Caco-2 (cell line): ENCODE measurements at regions not wholly inside any gene's neighbourhood (a gene's known extent, or its start where the extent isn't known, plus 50 kb on each side); places are given as distances from the start of the nearest gene placed in this dataset.

Experiments
- BruUV-seq: library from RNA; stranded (reverse); fragments of 400-500 nt; replicated peaks from 2 replicates; lab custom pipeline; 2021; lab: Mats Ljungman, UMichigan
- CTCF ChIA-PET: fragments of 300-600 bp; sonication (Branson Sonifier 250); formaldehyde crosslinking; loops from one replicate; lab custom pipeline; 2022; ENCODE audit warnings: antibody characterized with exemption; lab: Charles Lee
- POLR2A ChIA-PET: fragments of 300-600 bp; sonication (Branson Sonifier 250); formaldehyde crosslinking; loops from one replicate; lab custom pipeline; 2022; ENCODE audit warnings: antibody characterized with exemption; lab: Charles Lee
- DNase-seq, 2 experiments: peaks; one replicate each; pipeline versions ENCODE4 v3.0.0 to v3.0.0-alpha.2; 2020 to 2022
- H3K27me3 ChIP-seq: replicated peaks from 2 replicates; pipeline ENCODE4 v1.6.0; 2011; ENCODE audit warnings: low read length; ENCODE audit not compliant: control insufficient read depth, insufficient read depth
- H3K36me3 ChIP-seq: 2 replicates; pipeline ENCODE4 v1.5.1; 2011; ENCODE audit warnings: low read length; ENCODE audit not compliant: control insufficient read depth, insufficient read depth
- H3K4me1 ChIP-seq: fragments of 250-450 bp; sonication (Bioruptor Pico); 2 replicates; pipeline ENCODE4 v1.5.1; 2020; ENCODE audit warnings: mild to moderate bottlenecking
- H3K4me3 ChIP-seq: 2 replicates; pipeline ENCODE4 v1.5.1; 2011; ENCODE audit warnings: low read depth, mild to moderate bottlenecking, control low read depth, low read length
- H3K9me3 ChIP-seq: fragments of 250-450 bp; sonication (Bioruptor Pico); 2 replicates; pipeline ENCODE4 v1.5.1; 2020; ENCODE audit warnings: mild to moderate bottlenecking, moderate library complexity
- H3K27ac Mint-ChIP-seq: one replicate; pipeline ENCODE4 v1.8.0; 2022; ENCODE audit warnings: mixed read lengths; ENCODE audit not compliant: unreplicated experiment
- H3K27me3 Mint-ChIP-seq: one replicate; pipeline ENCODE4 v1.8.0; 2022; ENCODE audit warnings: mixed read lengths; ENCODE audit not compliant: insufficient read depth, unreplicated experiment
- H3K36me3 Mint-ChIP-seq: one replicate; pipeline ENCODE4 v1.8.0; 2022; ENCODE audit warnings: mild to moderate bottlenecking, mixed read lengths; ENCODE audit not compliant: insufficient read depth, unreplicated experiment
- H3K4me1 Mint-ChIP-seq: one replicate; pipeline ENCODE4 v1.8.0; 2022; ENCODE audit warnings: low read depth, mixed read lengths; ENCODE audit not compliant: unreplicated experiment
- H3K4me3 Mint-ChIP-seq: one replicate; pipeline ENCODE4 v1.8.0; 2022; ENCODE audit warnings: mild to moderate bottlenecking, moderate library complexity, mixed read lengths; ENCODE audit not compliant: unreplicated experiment
- H3K9me3 Mint-ChIP-seq: one replicate; pipeline ENCODE4 v1.8.0; 2022; ENCODE audit warnings: mixed read lengths; ENCODE audit not compliant: unreplicated experiment
- CTCF ChIP-seq, 2 experiments: fragments of 200-600 bp in 1 of 2; IDR thresholded peaks; 1 replicate in 1 of 2; 2 replicates in 1 of 2; pipeline versions ENCODE4 v1.5.1 to v1.8.0; 2011 to 2022; ENCODE audit warnings: antibody characterized with exemption in 1 of 2, control low read depth in 1 of 2, inconsistent platforms in 1 of 2, low read depth in 1 of 2, low read length in 1 of 2, mild to moderate bottlenecking in 1 of 2, moderate library complexity in 1 of 2; ENCODE audit not compliant: insufficient read depth in 1 of 2, severe bottlenecking in 1 of 2, unreplicated experiment in 1 of 2
- intact Hi-C: fragments of 100-400 bp; cut with micrococcal nuclease; formaldehyde crosslinking; loops from one replicate; pipeline ENCODE4 v1.10.0; 2022; ENCODE audit not compliant: unreplicated experiment

- ChIA-PET POLR2A (no interaction called here), CTCF (no interaction called here)
- no peaks in the 10 kb centered on the region for H3K9me3 ChIP-seq
- DNase-seq: no peak
- no TSS peak for BruUV-seq
- intact Hi-C loops: no loop called here
- peaks cover 16% of the 10 kb centered on the region for H3K4me1 ChIP-seq
- Mint-ChIP-seq H3K4me3 (no peak overlapping the region), H3K9me3 (no peaks in the 10 kb centered on the region), H3K36me3 (no peaks in the 10 kb centered on the region), H3K27me3 (peaks cover 4% of the 10 kb centered on the region), H3K27ac (no peak overlapping the region), H3K4me1 (peaks cover 7% of the 10 kb centered on the region)
- no peaks in the 10 kb centered on the region for H3K27me3 ChIP-seq
- no peaks in the 10 kb centered on the region for H3K36me3 ChIP-seq
- no peak for TF ChIP-seq CTCF (IDR thresholded peaks at IDR 0.05; ENCODE audit: insufficient read depth in 1 of 2, low read depth in 1 of 2, low read length in 1 of 2, severe bottlenecking in 1 of 2, unreplicated experiment in 1 of 2)
- no peak overlapping the region for H3K4me3 ChIP-seq
These were observed 470.5 kb downstream of the MIAT start for GRCh38 chr22:27127911-27128310.

- H3K4me3 ChIP-seq: no peak overlapping the region
- H3K9me3 ChIP-seq: no peaks in the 10 kb centered on the region
- Mint-ChIP-seq H3K4me1 (peaks cover 7% of the 10 kb centered on the region), H3K9me3 (no peaks in the 10 kb centered on the region), H3K4me3 (no peak overlapping the region), H3K36me3 (no peaks in the 10 kb centered on the region), H3K27ac (no peak overlapping the region), H3K27me3 (peaks cover 4% of the 10 kb centered on the region)
- POLR2A ChIA-PET: no interaction called here
- peaks cover 16% of the 10 kb centered on the region for H3K4me1 ChIP-seq
- intact Hi-C loops: no loop called here
- CTCF ChIA-PET: no interaction called here
- H3K36me3 ChIP-seq: no peaks in the 10 kb centered on the region
- no TSS peak for BruUV-seq
- H3K27me3 ChIP-seq: no peaks in the 10 kb centered on the region
- TF ChIP-seq CTCF (IDR thresholded peaks at IDR 0.05; ENCODE audit: insufficient read depth in 1 of 2, low read depth in 1 of 2, low read length in 1 of 2, severe bottlenecking in 1 of 2, unreplicated experiment in 1 of 2): no peak
- DNase-seq: no peak
These were observed 471.2 kb downstream of the MIAT start for GRCh38 chr22:27128461-27129085.

- intact Hi-C loops: no loop called here
- no peak for TF ChIP-seq CTCF (IDR thresholded peaks at IDR 0.05; ENCODE audit: insufficient read depth in 1 of 2, low read depth in 1 of 2, low read length in 1 of 2, severe bottlenecking in 1 of 2, unreplicated experiment in 1 of 2)
- BruUV-seq: no TSS peak
- H3K9me3 Mint-ChIP-seq: no peaks in the 10 kb centered on the region
- no peak for DNase-seq
- H3K36me3 ChIP-seq: no peaks in the 10 kb centered on the region
- H3K27me3 Mint-ChIP-seq: peaks cover 4% of the 10 kb centered on the region
- H3K4me1 Mint-ChIP-seq: peaks cover 7% of the 10 kb centered on the region
- H3K9me3 ChIP-seq: no peaks in the 10 kb centered on the region
- no peak overlapping the region for H3K27ac Mint-ChIP-seq
- H3K4me3 Mint-ChIP-seq: no peak overlapping the region
- H3K4me3 ChIP-seq: no peak overlapping the region
- peaks cover 17% of the 10 kb centered on the region for H3K4me1 ChIP-seq
- no peaks in the 10 kb centered on the region for H3K36me3 Mint-ChIP-seq
- ChIA-PET CTCF (no interaction called here), POLR2A (no interaction called here)
- no peaks in the 10 kb centered on the region for H3K27me3 ChIP-seq
These were observed 471.9 kb downstream of the MIAT start for GRCh38 chr22:27129266-27129665.
